ENCODE measurements at regions not wholly inside any gene's neighbourhood (a gene's known extent, or its start where the extent isn't known, plus 50 kb on each side); places are given as distances from the start of the nearest gene placed in this dataset.

DNA sequence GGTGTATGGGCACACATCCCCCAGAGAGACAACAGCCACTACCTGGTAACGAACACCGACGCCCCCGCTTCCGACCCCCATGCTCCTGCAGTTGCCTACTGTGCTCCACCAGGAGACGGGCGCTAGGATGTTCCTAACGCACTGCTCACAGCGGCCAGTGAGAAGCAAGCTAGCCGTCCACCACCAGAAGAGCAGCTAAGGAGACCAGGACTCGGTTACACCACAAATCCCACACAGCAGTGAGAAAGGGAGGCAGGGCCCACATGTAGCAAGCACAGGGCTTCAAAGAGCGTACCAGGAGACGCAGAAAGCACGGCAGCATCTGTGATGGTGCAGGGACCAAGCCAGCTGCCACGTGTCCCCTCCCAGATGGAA is 117.0 kb downstream of the NCOR2 start:
- Histone ChIP-seq H3K4me1 (ENCODE audit: insufficient read depth, low read length) (no peaks in the 10 kb centered on the region), H3K4me2 (ENCODE audit: insufficient read depth, low read length) (no peak overlapping the region), H3K27me3 (ENCODE audit: insufficient read depth, low read length, poor library complexity) (no peaks in the 10 kb centered on the region), H4K20me1 (ENCODE audit: insufficient read depth, low read length) (peaks cover 64% of the 10 kb centered on the region), H3K4me3 (ENCODE audit: low read depth in 1 of 2, low read length in 2 of 2) (no peak overlapping the region), H3K9ac (ENCODE audit: low read depth, low read length) (no peak overlapping the region), H3K36me3 (ENCODE audit: insufficient read depth, low read length) (peaks cover 61% of the 10 kb centered on the region), H2AFZ (ENCODE audit: low read depth, low read length) (no peak overlapping the region), H3K9me3 (ENCODE audit: insufficient read depth, low read length, severe bottlenecking) (no peaks in the 10 kb centered on the region), H3K27ac (ENCODE audit: low read length) (no peak overlapping the region), H3K79me2 (ENCODE audit: insufficient read depth, low read length) (peaks cover 3% of the 10 kb centered on the region; the same call in 1 of the 2 replicates)
- DNase-seq (no peak), ATAC-seq (ENCODE audit: insufficient read depth, low read depth) (no peak)
- TF ChIP-seq, protein P1, sequence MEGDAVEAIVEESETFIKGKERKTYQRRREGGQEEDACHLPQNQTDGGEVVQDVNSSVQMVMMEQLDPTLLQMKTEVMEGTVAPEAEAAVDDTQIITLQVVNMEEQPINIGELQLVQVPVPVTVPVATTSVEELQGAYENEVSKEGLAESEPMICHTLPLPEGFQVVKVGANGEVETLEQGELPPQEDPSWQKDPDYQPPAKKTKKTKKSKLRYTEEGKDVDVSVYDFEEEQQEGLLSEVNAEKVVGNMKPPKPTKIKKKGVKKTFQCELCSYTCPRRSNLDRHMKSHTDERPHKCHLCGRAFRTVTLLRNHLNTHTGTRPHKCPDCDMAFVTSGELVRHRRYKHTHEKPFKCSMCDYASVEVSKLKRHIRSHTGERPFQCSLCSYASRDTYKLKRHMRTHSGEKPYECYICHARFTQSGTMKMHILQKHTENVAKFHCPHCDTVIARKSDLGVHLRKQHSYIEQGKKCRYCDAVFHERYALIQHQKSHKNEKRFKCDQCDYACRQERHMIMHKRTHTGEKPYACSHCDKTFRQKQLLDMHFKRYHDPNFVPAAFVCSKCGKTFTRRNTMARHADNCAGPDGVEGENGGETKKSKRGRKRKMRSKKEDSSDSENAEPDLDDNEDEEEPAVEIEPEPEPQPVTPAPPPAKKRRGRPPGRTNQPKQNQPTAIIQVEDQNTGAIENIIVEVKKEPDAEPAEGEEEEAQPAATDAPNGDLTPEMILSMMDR (IDR thresholded peaks at IDR 0.05; ENCODE audit: borderline replicate concordance, extremely low read depth, low read length, poor library complexity, severe bottlenecking), result no peak
- TF ChIP-seq EZH2 (IDR thresholded peaks at IDR 0.05; ENCODE audit: borderline replicate concordance, low read depth, low read length, severe bottlenecking), result no peak

DNA sequence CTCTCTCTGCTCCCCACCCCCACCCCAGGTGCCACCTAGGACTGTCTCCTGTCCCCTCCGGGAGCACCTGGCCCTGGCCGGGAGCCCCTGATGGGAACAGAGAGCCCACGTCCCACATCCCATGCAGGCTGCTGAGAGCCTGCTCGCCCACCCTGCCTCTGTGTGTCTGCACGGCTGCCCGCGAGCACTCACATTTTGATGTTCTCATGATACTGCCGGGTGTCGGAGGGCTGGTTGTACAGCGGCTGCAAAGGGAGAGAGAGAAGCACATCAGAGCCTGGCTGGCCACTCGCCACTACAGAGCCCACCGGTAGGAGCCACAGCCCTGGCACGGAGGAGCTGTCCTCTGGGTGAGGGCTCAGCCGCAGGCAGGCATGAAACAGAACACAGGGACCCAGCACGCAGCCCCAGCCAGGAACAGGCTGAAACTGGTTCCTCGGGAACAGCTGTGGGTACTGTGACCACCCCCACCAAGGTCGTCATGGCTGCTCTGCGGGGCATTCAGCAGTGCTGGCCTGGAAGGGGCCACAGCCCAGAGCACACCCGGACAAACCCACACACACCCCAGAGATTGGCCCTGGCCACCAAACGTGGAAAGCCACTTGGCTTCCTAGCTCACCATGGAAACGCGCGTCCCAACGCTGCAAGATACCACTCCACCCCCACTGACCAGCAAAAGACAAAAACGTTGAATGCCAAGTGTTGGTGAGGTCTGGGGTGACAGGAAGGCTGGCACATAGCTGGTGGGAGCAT is 117.6 kb downstream of the NCOR2 start:
- Histone ChIP-seq H3K9me3 (ENCODE audit: insufficient read depth, low read length, severe bottlenecking) (no peaks in the 10 kb centered on the region), H3K9ac (ENCODE audit: low read depth, low read length) (no peak overlapping the region), H4K20me1 (ENCODE audit: insufficient read depth, low read length) (peaks cover 61% of the 10 kb centered on the region), H3K36me3 (ENCODE audit: insufficient read depth, low read length) (peaks cover 60% of the 10 kb centered on the region), H3K4me3 (ENCODE audit: low read depth in 1 of 2, low read length in 2 of 2) (no peak overlapping the region), H3K79me2 (ENCODE audit: insufficient read depth, low read length) (peaks cover 3% of the 10 kb centered on the region; the same call in 1 of the 2 replicates), H3K27me3 (ENCODE audit: insufficient read depth, low read length, poor library complexity) (no peaks in the 10 kb centered on the region), H3K4me1 (ENCODE audit: insufficient read depth, low read length) (no peaks in the 10 kb centered on the region), H3K27ac (ENCODE audit: low read length) (no peak overlapping the region), H2AFZ (ENCODE audit: low read depth, low read length) (no peak overlapping the region), H3K4me2 (ENCODE audit: insufficient read depth, low read length) (no peak overlapping the region)
- ATAC-seq (ENCODE audit: insufficient read depth, low read depth), result no peak
- no peak for DNase-seq
- TF ChIP-seq, protein P1 (IDR thresholded peaks at IDR 0.05; ENCODE audit: borderline replicate concordance, extremely low read depth, low read length, poor library complexity, severe bottlenecking), result no peak
- no peak for TF ChIP-seq EZH2 (IDR thresholded peaks at IDR 0.05; ENCODE audit: borderline replicate concordance, low read depth, low read length, severe bottlenecking)

DNA sequence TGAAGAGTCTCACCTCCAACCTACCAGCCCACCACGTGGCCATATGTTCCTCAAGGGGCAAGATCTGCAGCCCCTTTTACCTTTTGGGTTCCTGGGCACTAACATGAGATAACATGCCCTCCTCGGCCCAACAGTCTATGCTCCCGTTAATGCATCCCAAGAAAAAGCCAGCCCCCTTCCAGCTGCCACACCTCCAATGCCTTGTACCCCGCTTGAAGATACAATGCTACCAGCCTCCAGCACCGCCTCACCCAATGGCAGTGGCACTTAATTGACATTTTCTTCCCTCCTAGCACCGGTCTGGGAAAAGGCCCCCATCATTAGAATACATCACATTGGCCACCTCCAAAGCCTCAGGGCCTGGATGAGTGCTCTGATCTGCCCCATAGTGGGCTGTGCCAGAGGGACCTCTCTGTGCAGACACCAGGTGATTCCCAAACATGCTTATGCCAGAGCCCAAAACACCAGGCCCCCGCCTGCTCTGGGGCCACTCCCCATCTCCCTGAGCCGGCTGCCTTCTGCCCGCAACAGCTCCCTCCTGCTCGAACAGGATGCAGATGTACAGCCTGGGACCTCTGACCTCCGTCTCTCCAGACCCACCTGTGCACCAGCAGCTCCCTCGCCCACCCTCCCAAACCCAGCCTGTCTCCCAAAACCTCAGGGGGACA is 118.3 kb downstream of the NCOR2 start:
- H3K4me1 ChIP-seq (ENCODE audit: insufficient read depth, low read length), result no peaks in the 10 kb centered on the region
- DNase-seq, result no peak
- H4K20me1 ChIP-seq (ENCODE audit: insufficient read depth, low read length), result peaks cover 65% of the 10 kb centered on the region
- no peaks in the 10 kb centered on the region for H3K27me3 ChIP-seq (ENCODE audit: insufficient read depth, low read length, poor library complexity)
- H3K4me2 ChIP-seq (ENCODE audit: insufficient read depth, low read length), result no peak overlapping the region
- H3K36me3 ChIP-seq (ENCODE audit: insufficient read depth, low read length), result peaks cover 65% of the 10 kb centered on the region
- ATAC-seq (ENCODE audit: insufficient read depth, low read depth), result no peak
- no peak overlapping the region for H2AFZ ChIP-seq (ENCODE audit: low read depth, low read length)
- peaks cover 3% of the 10 kb centered on the region; the same call in 1 of the 2 replicates for H3K79me2 ChIP-seq (ENCODE audit: insufficient read depth, low read length)
- H3K9ac ChIP-seq (ENCODE audit: low read depth, low read length), result no peak overlapping the region
- TF ChIP-seq, protein P1 (IDR thresholded peaks at IDR 0.05; ENCODE audit: borderline replicate concordance, extremely low read depth, low read length, poor library complexity, severe bottlenecking), result no peak
- no peak for TF ChIP-seq EZH2 (IDR thresholded peaks at IDR 0.05; ENCODE audit: borderline replicate concordance, low read depth, low read length, severe bottlenecking)
- no peak overlapping the region for H3K27ac ChIP-seq (ENCODE audit: low read length)
- no peaks in the 10 kb centered on the region for H3K9me3 ChIP-seq (ENCODE audit: insufficient read depth, low read length, severe bottlenecking)
- H3K4me3 ChIP-seq (ENCODE audit: low read depth in 1 of 2, low read length in 2 of 2), result no peak overlapping the region
